T-helper 2 cell (primary cell): ENCODE measurements at regions not wholly inside any gene's neighbourhood (a gene's known extent, or its start where the extent isn't known, plus 50 kb on each side); places are given as distances from the start of the nearest gene placed in this dataset.

Experiments
- DNase-seq, 5 experiments: peaks; one replicate each; pipeline versions ENCODE4 v3.0.0 to v3.0.0-alpha.2; 2012 to 2022

- no peak for DNase-seq
Measured at GRCh38 chr11:69348414-69349235, 54.7 kb downstream of the MYEOV start.

GRCh38 chr11:69350040-69350439 lies 56.1 kb downstream of the MYEOV start:
- DNase-seq, result no peak

- DNase-seq, result no peak
Measured at GRCh38 chr11:69350596-69350995, 56.6 kb downstream of the MYEOV start.

- no peak for DNase-seq
Measured at GRCh38 chr11:69351460-69351859, 57.5 kb downstream of the MYEOV start.

- no peak for DNase-seq
Measured at GRCh38 chr11:69352166-69352565, 58.2 kb downstream of the MYEOV start.

- DNase-seq, result no peak
Measured at GRCh38 chr11:69352715-69353319, 58.9 kb downstream of the MYEOV start.

GRCh38 chr11:69353696-69354544 lies 60.0 kb downstream of the MYEOV start:
- no peak for DNase-seq

- no peak for DNase-seq
Measured at GRCh38 chr11:69354545-69354897, 60.6 kb downstream of the MYEOV start.

GRCh38 chr11:69355346-69355940 lies 61.5 kb downstream of the MYEOV start:
- DNase-seq, result no peak

- DNase-seq, result no peak
Measured at GRCh38 chr11:69355959-69356702, 62.2 kb downstream of the MYEOV start.

- no peak for DNase-seq
Measured at GRCh38 chr11:69356703-69357457, 62.9 kb downstream of the MYEOV start.

- DNase-seq, result no peak
Measured at GRCh38 chr11:69357458-69358397, 63.8 kb downstream of the MYEOV start.

- no peak for DNase-seq
Measured at GRCh38 chr11:69358398-69359020, 64.6 kb downstream of the MYEOV start.

- DNase-seq, result no peak
Measured at GRCh38 chr11:69359735-69360480, 66.0 kb downstream of the MYEOV start.

- no peak for DNase-seq
Measured at GRCh38 chr11:69360606-69361005, 66.7 kb downstream of the MYEOV start.

- DNase-seq, result no peak
Measured at GRCh38 chr11:69361048-69361447, 67.1 kb downstream of the MYEOV start.

GRCh38 chr11:69361466-69361865 lies 67.5 kb downstream of the MYEOV start:
- no peak for DNase-seq

- no peak for DNase-seq
Measured at GRCh38 chr11:69362315-69362714, 68.4 kb downstream of the MYEOV start.

- DNase-seq, result no peak
Measured at GRCh38 chr11:69364921-69365320, 71.0 kb downstream of the MYEOV start.
